Loucy (cell line): ENCODE measurements at regions not wholly inside any gene's neighbourhood (a gene's known extent, or its start where the extent isn't known, plus 50 kb on each side); places are given as distances from the start of the nearest gene placed in this dataset.

Experiments used
- CTCF ChIP-seq: fragments of 200-600 bp; sonication (generic); conservative IDR thresholded peaks from 2 replicates; pipeline ENCODE4 v1.5.1; 2014; ENCODE audit warnings: mild to moderate bottlenecking, antibody characterized with exemption, low read length
- EZH2phosphoT487 ChIP-seq: fragments of 200-600 bp; IDR thresholded peaks from 2 replicates; pipeline ENCODE4 v1.6.1; 2018; ENCODE audit warnings: antibody characterized with exemption, mild to moderate bottlenecking, moderate library complexity, borderline replicate concordance

GRCh38 chr2:239854596-239854995 is 170.5 kb downstream of the NDUFA10 start:
- TF ChIP-seq CTCF = no peak
- no peak for TF ChIP-seq EZH2phosphoT487
